ENCODE measurements at regions not wholly inside any gene's neighbourhood (a gene's known extent, or its start where the extent isn't known, plus 50 kb on each side); places are given as distances from the start of the nearest gene placed in this dataset.

DNA sequence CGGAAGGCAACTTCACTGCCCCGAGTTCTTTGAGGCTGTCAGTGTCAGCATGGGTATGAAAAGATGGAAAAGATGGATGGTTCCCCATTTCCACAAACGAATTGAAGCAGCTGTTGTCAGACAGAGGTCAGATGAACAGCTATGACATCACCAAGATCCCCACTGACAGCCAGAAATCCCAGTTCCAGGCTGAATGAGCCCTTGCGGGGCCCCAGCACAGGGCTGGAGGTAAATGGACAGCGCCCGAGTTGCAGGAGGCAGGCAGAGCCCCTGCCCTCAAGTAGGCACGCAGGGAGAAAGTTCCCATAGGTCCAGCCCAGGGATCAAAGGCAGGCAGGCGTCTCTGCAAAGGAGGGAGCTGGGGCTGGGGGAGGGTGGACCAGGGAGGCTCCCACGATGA, 169.5 kb upstream of the AGAP1 start:
- TF ChIP-seq FOXM1 (IDR thresholded peaks at IDR 0.05; ENCODE audit: borderline replicate concordance) (no peak), ZNF384 (IDR thresholded peaks at IDR 0.05) (no peak), SUZ12 (IDR thresholded peaks at IDR 0.05) (no peak), FOXK2 (IDR thresholded peaks at IDR 0.05) (no peak), TARDBP (IDR thresholded peaks at IDR 0.05) (no peak), L3MBTL2 (conservative IDR thresholded peaks at IDR 0.05) (no peak), BHLHE40 (IDR thresholded peaks at IDR 0.05; ENCODE audit: borderline replicate concordance) (no peak), NFRKB (IDR thresholded peaks at IDR 0.05) (no peak), FOXA1 (IDR thresholded peaks at IDR 0.05) (no peak), ELF4 (IDR thresholded peaks at IDR 0.05) (no peak), LEF1 (IDR thresholded peaks at IDR 0.05; ENCODE audit: borderline replicate concordance) (no peak), SP1 (IDR thresholded peaks at IDR 0.05) (no peak), HDGF (IDR thresholded peaks at IDR 0.05; ENCODE audit: borderline replicate concordance) (no peak)
- TF ChIP-seq, protein P1, sequence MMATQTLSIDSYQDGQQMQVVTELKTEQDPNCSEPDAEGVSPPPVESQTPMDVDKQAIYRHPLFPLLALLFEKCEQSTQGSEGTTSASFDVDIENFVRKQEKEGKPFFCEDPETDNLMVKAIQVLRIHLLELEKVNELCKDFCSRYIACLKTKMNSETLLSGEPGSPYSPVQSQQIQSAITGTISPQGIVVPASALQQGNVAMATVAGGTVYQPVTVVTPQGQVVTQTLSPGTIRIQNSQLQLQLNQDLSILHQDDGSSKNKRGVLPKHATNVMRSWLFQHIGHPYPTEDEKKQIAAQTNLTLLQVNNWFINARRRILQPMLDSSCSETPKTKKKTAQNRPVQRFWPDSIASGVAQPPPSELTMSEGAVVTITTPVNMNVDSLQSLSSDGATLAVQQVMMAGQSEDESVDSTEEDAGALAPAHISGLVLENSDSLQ (IDR thresholded peaks at IDR 0.05), result no peak

Measured in HEK293T (cell line).